ENCODE measurements at regions not wholly inside any gene's neighbourhood (a gene's known extent, or its start where the extent isn't known, plus 50 kb on each side); places are given as distances from the start of the nearest gene placed in this dataset.

- H3K27ac Mint-ChIP-seq = peak overlapping the region; percentile 6; the same call in 1 of the 2 replicates
- no peaks in the 10 kb centered on the region for H3K9me3 Mint-ChIP-seq
Observed at GRCh38 chr7:22962775-22963350, 51.1 kb downstream of the HYCC1 start.

DNA sequence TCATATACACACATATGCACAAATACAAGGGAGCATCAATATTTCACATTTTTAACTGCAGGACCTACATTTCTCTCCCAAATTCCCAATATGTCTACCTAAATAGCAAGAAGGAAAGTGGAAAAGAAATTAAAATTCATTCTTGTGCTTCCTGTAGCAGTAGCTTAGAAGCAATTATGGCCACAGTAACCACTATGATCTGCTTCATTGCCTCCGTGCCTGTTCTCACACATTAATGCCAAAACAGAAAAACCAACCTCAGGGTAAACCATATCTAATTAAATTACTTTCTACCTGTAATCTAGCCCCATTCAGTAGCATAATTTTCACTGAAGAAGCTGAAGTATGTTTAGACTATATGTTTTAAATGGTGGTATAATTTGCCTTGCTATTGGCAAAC lies 55.2 kb downstream of the HYCC1 start:
- POLR2A ChIA-PET = no interaction called here
- H3K27ac Mint-ChIP-seq = no peak overlapping the region
- H3K4me3 Mint-ChIP-seq = no peak overlapping the region
- CTCF ChIA-PET = no interaction called here
- no peaks in the 10 kb centered on the region for H3K27me3 Mint-ChIP-seq (ENCODE audit: low read depth)
- ATAC-seq = no peak
- H3K9me3 Mint-ChIP-seq = no peaks in the 10 kb centered on the region
- no peaks in the 10 kb centered on the region for H3K4me1 Mint-ChIP-seq
- peaks cover 22% of the 10 kb centered on the region for H3K36me3 Mint-ChIP-seq
- DNase-seq (ENCODE audit: low spot score) = no peak
- TF ChIP-seq, protein P1, sequence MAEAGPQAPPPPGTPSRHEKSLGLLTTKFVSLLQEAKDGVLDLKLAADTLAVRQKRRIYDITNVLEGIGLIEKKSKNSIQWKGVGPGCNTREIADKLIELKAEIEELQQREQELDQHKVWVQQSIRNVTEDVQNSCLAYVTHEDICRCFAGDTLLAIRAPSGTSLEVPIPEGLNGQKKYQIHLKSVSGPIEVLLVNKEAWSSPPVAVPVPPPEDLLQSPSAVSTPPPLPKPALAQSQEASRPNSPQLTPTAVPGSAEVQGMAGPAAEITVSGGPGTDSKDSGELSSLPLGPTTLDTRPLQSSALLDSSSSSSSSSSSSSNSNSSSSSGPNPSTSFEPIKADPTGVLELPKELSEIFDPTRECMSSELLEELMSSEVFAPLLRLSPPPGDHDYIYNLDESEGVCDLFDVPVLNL (CRISPR knock-in tag; IDR thresholded peaks at IDR 0.05; ENCODE audit: borderline replicate concordance, low read depth) = no peak
- no peak for TF ChIP-seq ZBTB21 (CRISPR knock-in tag; IDR thresholded peaks at IDR 0.05; ENCODE audit: borderline replicate concordance)
- TF ChIP-seq, protein P2, sequence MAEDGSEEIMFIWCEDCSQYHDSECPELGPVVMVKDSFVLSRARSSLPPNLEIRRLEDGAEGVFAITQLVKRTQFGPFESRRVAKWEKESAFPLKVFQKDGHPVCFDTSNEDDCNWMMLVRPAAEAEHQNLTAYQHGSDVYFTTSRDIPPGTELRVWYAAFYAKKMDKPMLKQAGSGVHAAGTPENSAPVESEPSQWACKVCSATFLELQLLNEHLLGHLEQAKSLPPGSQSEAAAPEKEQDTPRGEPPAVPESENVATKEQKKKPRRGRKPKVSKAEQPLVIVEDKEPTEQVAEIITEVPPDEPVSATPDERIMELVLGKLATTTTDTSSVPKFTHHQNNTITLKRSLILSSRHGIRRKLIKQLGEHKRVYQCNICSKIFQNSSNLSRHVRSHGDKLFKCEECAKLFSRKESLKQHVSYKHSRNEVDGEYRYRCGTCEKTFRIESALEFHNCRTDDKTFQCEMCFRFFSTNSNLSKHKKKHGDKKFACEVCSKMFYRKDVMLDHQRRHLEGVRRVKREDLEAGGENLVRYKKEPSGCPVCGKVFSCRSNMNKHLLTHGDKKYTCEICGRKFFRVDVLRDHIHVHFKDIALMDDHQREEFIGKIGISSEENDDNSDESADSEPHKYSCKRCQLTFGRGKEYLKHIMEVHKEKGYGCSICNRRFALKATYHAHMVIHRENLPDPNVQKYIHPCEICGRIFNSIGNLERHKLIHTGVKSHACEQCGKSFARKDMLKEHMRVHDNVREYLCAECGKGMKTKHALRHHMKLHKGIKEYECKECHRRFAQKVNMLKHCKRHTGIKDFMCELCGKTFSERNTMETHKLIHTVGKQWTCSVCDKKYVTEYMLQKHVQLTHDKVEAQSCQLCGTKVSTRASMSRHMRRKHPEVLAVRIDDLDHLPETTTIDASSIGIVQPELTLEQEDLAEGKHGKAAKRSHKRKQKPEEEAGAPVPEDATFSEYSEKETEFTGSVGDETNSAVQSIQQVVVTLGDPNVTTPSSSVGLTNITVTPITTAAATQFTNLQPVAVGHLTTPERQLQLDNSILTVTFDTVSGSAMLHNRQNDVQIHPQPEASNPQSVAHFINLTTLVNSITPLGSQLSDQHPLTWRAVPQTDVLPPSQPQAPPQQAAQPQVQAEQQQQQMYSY (CRISPR knock-in tag; IDR thresholded peaks at IDR 0.05) = no peak
- TF ChIP-seq RORB (CRISPR knock-in tag; IDR thresholded peaks at IDR 0.05) = no peak
- TF ChIP-seq ARID4B (CRISPR knock-in tag; IDR thresholded peaks at IDR 0.05; ENCODE audit: borderline replicate concordance) = no peak
- no peak for TF ChIP-seq CDX4 (CRISPR knock-in tag; IDR thresholded peaks at IDR 0.05; ENCODE audit: borderline replicate concordance)
- TF ChIP-seq NFATC4 (CRISPR knock-in tag; IDR thresholded peaks at IDR 0.05) = no peak
- no peak for TF ChIP-seq PRRX2 (CRISPR knock-in tag; IDR thresholded peaks at IDR 0.05)
- no peak for TF ChIP-seq TP53 (CRISPR knock-in tag; IDR thresholded peaks at IDR 0.05)
- TF ChIP-seq MYBL2 (CRISPR knock-in tag; IDR thresholded peaks at IDR 0.05) = no peak

More at GRCh38 chr7:22962775-22963350, 51.1 kb downstream of the HYCC1 start:
- H3K4me1 Mint-ChIP-seq = no peaks in the 10 kb centered on the region
- no peaks in the 10 kb centered on the region for H3K27me3 Mint-ChIP-seq (ENCODE audit: low read depth)
- POLR2A ChIA-PET = no interaction called here
- DNase-seq (ENCODE audit: low spot score) (no peak), ATAC-seq (no peak; the same call in 1 of the 2 replicates)
- no peak overlapping the region for H3K4me3 Mint-ChIP-seq
- no peak for TF ChIP-seq ZNF281 (CRISPR knock-in tag; IDR thresholded peaks at IDR 0.05)
- no peak for TF ChIP-seq CREB1 (CRISPR knock-in tag; IDR thresholded peaks at IDR 0.05)
- TF ChIP-seq ZNF425 (CRISPR knock-in tag; conservative IDR thresholded peaks at IDR 0.05) = no peak
- no peak for TF ChIP-seq ELF4 (CRISPR knock-in tag; IDR thresholded peaks at IDR 0.05; ENCODE audit: low read depth)
- H3K36me3 Mint-ChIP-seq = peaks cover 29% of the 10 kb centered on the region
- CTCF ChIA-PET = no interaction called here
